IgD-negative memory B cell (primary cell): ENCODE measurements at regions not wholly inside any gene's neighbourhood (a gene's known extent, or its start where the extent isn't known, plus 50 kb on each side); places are given as distances from the start of the nearest gene placed in this dataset.
"Not testable (repeated sequence)": the region's sequence is repeated elsewhere in the genome, so short reads cannot be mapped to it uniquely, and the experiment has no call there.

ENCODE experiments used
- H3K27ac Mint-ChIP-seq, 3 donors: one replicate each; pipeline ENCODE4 v1.8.0; 2020 to 2022; ENCODE audit warnings: mild to moderate bottlenecking in 3 of 3, mixed read lengths in 3 of 3, moderate library complexity in 1 of 3
- H3K27me3 Mint-ChIP-seq: one replicate; pipeline ENCODE4 v1.8.0; 2021; ENCODE audit warnings: mixed read lengths
- H3K36me3 Mint-ChIP-seq: one replicate; pipeline ENCODE4 v1.8.0; 2020; ENCODE audit warnings: mild to moderate bottlenecking, mixed read lengths
- H3K4me1 Mint-ChIP-seq, 3 donors: one replicate each; pipeline ENCODE4 v1.8.0; 2020 to 2022; ENCODE audit warnings: mixed read lengths in 3 of 3, mild to moderate bottlenecking in 1 of 3
- H3K4me3 Mint-ChIP-seq, 4 donors: one replicate each; pipeline ENCODE4 v1.8.0; 2020 to 2022; ENCODE audit warnings: mild to moderate bottlenecking in 4 of 4, mixed read lengths in 4 of 4, moderate library complexity in 3 of 4
- H3K9me3 Mint-ChIP-seq, 3 donors: one replicate each; pipeline ENCODE4 v1.8.0; 2020 to 2021; ENCODE audit warnings: mixed read lengths in 3 of 3, mild to moderate bottlenecking in 1 of 3

DNA sequence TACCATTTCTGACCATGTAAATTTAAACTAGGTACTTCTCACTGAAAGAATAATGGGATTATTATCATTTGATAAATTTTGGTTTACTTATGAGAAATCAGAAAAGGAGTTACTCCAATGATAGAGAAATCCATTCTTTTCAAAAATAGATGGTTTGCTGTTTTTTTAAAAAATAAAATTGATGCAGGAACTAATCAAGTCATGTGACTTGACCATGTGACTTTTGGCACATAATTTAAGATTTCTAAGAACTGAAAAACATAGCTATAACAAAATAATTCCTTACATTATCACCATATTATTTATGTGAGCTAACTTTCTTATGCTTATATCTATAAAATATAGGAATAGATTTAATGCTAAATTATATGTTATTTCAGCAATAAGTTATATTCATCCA, 247.1 kb upstream of the FIGN start:
- no peak overlapping the region for H3K27ac Mint-ChIP-seq
- H3K9me3 Mint-ChIP-seq, result peaks cover 0 to 3% (median 1%) of the 10 kb centered on the region in 3 donors
- no peaks in the 10 kb centered on the region for H3K36me3 Mint-ChIP-seq
- no peaks in the 10 kb centered on the region for H3K4me1 Mint-ChIP-seq
- no peak overlapping the region for H3K4me3 Mint-ChIP-seq
- H3K27me3 Mint-ChIP-seq, result no peaks in the 10 kb centered on the region

DNA sequence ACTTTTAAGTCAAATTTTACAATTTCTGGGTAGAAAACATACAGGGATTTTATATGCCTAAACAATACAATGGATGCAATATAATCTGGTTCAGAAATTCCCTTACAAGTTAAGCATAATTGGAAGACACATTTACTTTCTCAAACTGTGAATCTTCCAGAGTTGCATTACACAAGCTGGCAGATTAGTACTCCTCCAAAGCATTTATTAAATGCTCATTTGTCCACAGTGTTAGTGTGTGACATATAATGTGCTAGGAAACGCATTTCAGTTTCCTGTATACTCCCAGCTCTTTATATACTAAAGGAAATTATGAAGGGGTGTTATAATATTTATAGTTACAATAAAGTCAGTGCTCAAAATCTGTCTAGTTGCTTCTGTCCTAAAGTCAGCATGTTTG, 239.0 kb upstream of the FIGN start:
- Mint-ChIP-seq H3K27me3 (no peaks in the 10 kb centered on the region), H3K4me3 (no peak overlapping the region), H3K9me3 (peaks cover 0 to 2% (median 1%) of the 10 kb centered on the region in 3 donors), H3K4me1 (no peaks in the 10 kb centered on the region), H3K36me3 (no peaks in the 10 kb centered on the region), H3K27ac (no peak overlapping the region)

DNA sequence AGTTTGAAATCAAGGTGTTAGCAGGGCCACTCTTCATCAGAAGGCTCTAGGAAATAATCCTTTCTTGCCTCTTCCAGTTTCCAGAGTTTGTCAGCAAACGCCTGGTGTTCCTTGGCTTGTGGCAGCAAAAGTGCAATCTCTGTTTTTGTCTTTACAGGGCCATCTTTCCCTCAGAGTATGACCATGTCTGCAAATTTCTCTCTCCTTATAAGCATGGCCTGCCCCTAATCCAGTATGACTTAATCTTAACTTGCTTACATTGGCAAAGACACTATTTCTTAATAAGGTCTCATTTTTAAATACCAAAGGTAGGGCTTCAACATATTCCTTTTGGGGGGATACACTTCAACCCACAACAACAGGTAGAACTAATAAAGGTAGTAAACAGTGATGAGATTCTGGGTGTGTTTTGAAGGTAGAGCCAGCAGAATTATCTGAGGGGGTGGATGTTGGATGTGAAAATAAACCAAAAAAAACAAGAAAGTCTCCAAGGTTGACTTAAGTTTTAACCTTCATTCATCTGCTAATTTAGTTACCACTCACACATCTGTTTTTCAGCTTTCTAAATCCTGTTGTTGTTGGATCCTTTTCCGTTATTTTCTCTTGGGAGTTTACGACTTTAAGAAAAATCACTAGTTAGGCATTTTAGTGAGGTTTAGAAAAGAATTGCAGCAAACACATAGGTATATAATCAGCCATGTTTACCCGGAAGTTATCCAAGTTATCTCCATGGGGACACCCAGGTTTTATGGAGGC, 234.4 kb upstream of the FIGN start:
- Mint-ChIP-seq H3K36me3 (no peaks in the 10 kb centered on the region), H3K4me3 (no peak overlapping the region), H3K4me1 (no peaks in the 10 kb centered on the region), H3K9me3 (no peaks in the 10 kb centered on the region), H3K27ac (no peak overlapping the region), H3K27me3 (no peaks in the 10 kb centered on the region)

DNA sequence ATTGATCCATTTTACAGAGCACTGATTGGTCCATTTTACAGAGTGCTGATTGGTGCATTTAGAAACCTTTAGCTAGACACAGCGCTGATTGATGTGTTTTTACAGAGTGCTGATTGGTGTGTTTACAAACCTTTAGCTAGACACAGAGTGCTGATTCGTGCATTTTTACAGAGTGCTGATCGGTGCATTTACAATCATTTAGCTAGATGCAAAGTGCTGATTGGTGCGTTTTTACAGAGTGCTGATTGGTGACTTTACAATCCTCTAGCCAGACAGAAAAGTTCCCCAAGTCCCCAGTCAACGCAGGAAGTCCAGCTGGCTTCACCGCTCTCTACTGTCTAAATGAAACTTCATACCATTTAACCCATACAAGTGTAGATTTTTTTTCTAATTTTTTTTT, 228.5 kb upstream of the FIGN start:
- H3K4me1 Mint-ChIP-seq, H3K27ac Mint-ChIP-seq, H3K9me3 Mint-ChIP-seq, H3K27me3 Mint-ChIP-seq, H3K36me3 Mint-ChIP-seq, H3K4me3 Mint-ChIP-seq: not testable (repeated sequence)

DNA sequence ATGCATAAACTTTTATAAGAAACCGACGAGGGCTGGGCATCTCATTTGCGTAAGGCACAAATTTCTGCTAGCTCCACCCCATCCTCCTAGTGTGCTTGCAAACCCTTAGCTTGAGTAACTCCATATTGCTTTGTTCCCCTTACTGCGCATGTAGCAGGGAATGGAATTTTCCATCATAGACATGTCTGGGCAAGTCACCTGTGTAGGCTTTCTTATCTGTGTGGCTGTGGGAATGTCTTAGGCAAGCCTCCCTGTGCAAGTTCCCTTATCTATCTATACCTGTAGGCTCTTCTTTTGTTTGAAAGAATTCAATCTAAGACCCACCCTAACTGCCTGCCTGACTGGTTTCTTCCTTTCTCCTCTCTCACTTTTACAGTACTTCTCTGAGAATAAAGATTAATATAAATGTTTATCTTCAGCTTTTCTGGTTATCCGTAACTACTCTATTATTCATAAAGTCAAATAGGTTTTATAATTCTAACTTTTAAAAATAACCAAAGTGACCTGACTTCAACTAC, 217.6 kb upstream of the FIGN start:
- H3K9me3 Mint-ChIP-seq, result no peaks in the 10 kb centered on the region
- H3K4me3 Mint-ChIP-seq, result no peak overlapping the region
- H3K27ac Mint-ChIP-seq, result no peak overlapping the region
- no peaks in the 10 kb centered on the region for H3K36me3 Mint-ChIP-seq
- H3K4me1 Mint-ChIP-seq, result no peaks in the 10 kb centered on the region
- H3K27me3 Mint-ChIP-seq, result no peaks in the 10 kb centered on the region

DNA sequence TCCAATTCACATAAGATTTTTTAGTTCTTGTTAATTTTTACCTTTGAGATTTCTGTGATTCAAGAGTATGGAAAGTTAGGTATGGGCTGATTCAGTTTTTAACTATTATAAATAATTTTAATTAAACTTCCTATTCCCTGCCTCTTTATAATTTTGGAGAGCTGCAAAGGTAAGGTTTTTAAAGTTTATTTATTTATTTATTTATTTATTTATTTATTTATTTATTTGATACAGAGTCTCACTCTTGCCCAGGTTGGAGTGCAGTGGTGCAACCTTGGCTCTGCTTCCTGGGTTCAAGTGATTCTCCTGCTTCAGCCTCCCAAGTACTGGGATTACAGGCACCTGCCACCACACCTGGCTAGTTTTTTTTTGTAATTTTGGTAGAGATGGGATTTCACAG, 215.5 kb upstream of the FIGN start:
- Mint-ChIP-seq H3K27me3 (no peaks in the 10 kb centered on the region), H3K4me1 (no peaks in the 10 kb centered on the region), H3K4me3 (no peak overlapping the region), H3K36me3 (no peaks in the 10 kb centered on the region), H3K9me3 (peaks cover 0 to 3% (median 0%) of the 10 kb centered on the region in 3 donors), H3K27ac (no peak overlapping the region)

DNA sequence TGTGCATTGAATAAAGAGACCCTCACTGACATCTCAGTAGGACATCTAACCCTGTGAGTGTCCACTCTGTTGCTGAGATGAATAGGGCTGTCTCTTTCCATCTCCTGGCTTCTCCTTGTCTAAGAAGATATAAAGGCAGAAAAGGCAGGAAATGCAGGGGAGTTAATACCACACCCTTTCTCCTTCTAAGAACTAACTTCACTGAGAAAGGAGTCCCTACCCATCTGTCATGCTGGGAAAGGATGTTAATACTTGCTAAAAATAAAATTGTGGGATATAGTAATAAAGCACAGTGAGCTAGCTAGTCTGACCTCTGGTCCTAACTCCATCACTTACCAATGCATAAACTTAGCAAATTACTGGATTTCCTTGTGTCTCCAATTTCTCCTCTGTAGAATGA, 213.9 kb upstream of the FIGN start:
- H3K27ac Mint-ChIP-seq, result no peak overlapping the region

DNA sequence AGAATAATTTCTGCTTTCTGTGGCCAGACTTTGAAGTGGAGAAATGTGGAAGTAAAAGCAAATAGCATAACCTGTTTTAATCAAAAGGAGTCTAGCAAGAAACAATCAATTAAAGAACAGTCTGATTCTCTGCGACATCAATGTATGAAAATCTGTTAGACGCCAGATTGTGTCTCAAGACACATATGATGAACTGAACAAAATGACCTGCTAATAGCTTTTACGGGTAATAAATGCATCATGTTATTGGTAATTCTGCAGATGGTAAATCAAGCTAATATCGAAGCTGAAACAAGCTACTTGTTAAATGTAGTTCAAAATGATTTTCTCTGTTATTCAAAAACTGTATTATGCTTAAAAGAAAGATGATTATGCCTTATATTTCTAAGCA, 208.5 kb upstream of the FIGN start:
- H3K36me3 Mint-ChIP-seq, result peaks cover 2% of the 10 kb centered on the region
- H3K9me3 Mint-ChIP-seq, result peaks cover 0 to 3% (median 0%) of the 10 kb centered on the region in 3 donors
- H3K4me3 Mint-ChIP-seq, result no peak overlapping the region
- no peaks in the 10 kb centered on the region for H3K4me1 Mint-ChIP-seq
- H3K27ac Mint-ChIP-seq, result no peak overlapping the region
- no peaks in the 10 kb centered on the region for H3K27me3 Mint-ChIP-seq

More for the DNA sequence above, 213.9 kb upstream of the FIGN start:
- no peak overlapping the region for H3K4me3 Mint-ChIP-seq
- no peaks in the 10 kb centered on the region for H3K4me1 Mint-ChIP-seq
- peaks cover 0 to 3% (median 0%) of the 10 kb centered on the region in 3 donors for H3K9me3 Mint-ChIP-seq
- no peaks in the 10 kb centered on the region for H3K36me3 Mint-ChIP-seq
- no peaks in the 10 kb centered on the region for H3K27me3 Mint-ChIP-seq

DNA sequence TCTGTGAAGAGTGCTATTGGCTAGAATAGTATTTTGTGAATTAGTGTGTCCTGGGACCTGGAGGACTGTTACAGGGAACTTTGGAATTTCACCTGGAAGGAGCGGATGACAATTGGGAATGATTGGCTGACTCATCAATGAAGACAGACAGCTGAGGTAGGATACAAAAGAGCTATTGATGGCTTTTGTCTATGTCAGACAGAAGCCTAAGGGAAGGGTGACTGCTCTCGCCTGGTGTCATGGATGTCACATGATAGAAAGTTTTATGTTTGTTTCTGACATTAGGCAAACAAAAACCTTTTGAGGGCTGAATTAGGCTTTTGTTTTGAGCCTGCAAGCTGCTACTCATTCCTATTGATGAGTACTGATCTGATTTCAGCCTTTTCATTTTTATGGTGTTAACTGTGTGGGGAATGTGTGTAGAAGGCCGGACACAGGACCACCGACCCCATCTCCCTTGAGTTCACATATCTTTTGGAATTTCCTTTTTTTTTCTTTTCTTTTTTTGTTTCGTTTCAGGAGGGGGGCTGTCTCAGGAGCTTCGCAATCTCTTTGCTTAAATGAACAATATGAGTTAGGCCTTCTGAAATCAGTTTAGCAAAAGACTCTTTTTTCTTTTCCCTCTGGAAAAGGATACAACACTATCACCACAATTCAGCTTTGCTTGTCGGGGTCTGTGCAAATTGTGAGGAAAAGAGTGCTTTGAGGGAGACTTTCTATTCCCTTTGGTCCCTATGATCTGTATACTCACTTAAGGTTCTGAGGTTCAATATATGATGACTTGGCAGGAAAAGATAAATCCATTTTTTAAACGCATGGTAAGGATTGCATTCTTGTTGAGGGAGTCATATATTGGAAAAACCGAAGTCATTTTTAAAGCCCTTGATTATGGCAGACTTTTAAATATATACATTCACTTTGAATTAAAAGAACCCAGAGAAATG, 207.9 kb upstream of the FIGN start:
- Mint-ChIP-seq H3K4me1 (no peaks in the 10 kb centered on the region), H3K27ac (no peak overlapping the region), H3K9me3 (peaks cover 0 to 3% (median 0%) of the 10 kb centered on the region in 3 donors), H3K4me3 (no peak overlapping the region), H3K27me3 (no peaks in the 10 kb centered on the region), H3K36me3 (peaks cover 2% of the 10 kb centered on the region)

DNA sequence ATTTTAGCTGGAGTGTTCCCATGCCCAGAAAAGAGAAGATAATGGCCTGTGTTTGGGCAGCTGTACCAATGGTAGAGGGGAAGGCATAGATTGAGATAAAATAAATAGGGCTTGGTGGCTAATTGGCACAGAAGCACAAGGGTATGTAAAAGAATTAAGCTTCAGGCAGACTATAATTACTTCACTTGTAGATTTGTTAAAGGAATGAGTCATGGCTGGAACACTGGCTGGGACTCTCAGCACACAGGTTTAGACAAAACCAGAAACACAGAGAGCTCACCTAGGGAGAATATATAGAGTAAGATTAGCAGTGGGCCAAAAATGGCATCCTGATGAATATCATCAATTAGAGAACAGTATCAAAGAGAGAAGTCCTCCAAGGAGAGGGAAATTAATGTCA, 198.3 kb upstream of the FIGN start:
- Mint-ChIP-seq H3K36me3 (no peaks in the 10 kb centered on the region), H3K4me1 (no peaks in the 10 kb centered on the region), H3K9me3 (peaks cover 0 to 6% (median 0%) of the 10 kb centered on the region in 3 donors), H3K27me3 (no peaks in the 10 kb centered on the region), H3K27ac (no peak overlapping the region), H3K4me3 (no peak overlapping the region)

DNA sequence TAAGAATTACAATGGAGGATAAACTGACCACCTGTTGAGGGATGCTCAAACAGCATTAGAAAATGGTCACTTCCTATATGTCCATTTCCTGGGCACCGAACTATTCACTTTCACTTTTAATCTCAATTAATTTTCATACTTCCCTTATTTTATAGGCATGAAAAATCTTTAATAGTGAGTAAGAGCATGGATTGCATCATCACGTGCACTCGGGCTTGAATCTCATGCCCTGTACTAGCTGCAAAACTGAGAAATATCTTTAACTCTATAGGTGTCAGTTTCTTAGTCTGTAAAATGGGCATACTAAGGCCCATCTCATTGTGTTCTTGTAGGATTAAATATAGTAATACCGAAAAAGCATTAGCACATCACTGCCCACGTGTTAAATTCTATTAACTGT, 183.9 kb upstream of the FIGN start:
- H3K9me3 Mint-ChIP-seq, result no peaks in the 10 kb centered on the region
- H3K4me3 Mint-ChIP-seq, result no peak overlapping the region
- no peaks in the 10 kb centered on the region for H3K4me1 Mint-ChIP-seq

DNA sequence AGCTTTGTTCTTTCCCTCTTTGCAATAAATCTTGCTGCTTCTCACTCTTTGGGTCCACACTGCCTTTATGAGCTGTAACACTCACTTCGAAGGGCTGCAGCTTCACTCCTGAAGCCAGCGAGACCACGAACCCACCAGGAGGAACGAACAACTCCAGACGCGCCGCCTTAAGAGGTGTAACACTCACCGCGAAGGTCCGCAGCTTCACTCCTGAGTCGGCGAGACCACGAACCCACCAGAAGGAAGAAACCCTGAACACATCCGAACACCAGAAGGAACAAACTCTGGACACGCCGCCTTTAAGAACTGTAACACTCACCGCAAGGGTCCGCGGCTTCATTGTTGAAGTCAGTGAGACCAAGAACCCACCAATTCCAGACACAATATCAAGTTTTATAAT, 178.7 kb upstream of the FIGN start:
- H3K4me3 Mint-ChIP-seq, H3K36me3 Mint-ChIP-seq, H3K9me3 Mint-ChIP-seq, H3K4me1 Mint-ChIP-seq, H3K27me3 Mint-ChIP-seq, H3K27ac Mint-ChIP-seq: not testable (repeated sequence)

More for the DNA sequence above, 183.9 kb upstream of the FIGN start:
- Mint-ChIP-seq H3K36me3 (no peaks in the 10 kb centered on the region), H3K27me3 (no peaks in the 10 kb centered on the region), H3K27ac (no peak overlapping the region)

DNA sequence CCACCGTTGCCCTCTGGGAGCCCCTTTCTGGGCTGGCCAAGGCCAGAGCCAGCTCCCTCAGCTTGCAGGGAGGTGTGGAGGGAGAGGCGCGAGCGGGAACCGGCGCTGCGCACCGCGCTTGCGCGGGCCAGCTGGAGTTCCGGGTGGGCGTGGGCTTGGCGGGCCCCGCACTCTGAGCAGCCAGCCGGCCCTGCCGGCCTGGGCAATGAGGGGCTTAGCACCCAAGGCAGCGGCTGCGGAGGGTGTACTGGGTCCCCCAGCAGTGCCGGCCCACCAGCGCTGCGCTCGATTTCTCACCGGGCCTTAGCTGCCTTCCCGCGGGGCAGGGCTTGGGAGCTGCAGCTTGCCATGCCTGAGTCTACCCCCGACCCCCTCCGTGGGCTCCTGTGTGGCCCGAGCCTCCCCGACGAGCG, 177.7 kb upstream of the FIGN start:
- H3K36me3 Mint-ChIP-seq, result not testable (repeated sequence)

DNA sequence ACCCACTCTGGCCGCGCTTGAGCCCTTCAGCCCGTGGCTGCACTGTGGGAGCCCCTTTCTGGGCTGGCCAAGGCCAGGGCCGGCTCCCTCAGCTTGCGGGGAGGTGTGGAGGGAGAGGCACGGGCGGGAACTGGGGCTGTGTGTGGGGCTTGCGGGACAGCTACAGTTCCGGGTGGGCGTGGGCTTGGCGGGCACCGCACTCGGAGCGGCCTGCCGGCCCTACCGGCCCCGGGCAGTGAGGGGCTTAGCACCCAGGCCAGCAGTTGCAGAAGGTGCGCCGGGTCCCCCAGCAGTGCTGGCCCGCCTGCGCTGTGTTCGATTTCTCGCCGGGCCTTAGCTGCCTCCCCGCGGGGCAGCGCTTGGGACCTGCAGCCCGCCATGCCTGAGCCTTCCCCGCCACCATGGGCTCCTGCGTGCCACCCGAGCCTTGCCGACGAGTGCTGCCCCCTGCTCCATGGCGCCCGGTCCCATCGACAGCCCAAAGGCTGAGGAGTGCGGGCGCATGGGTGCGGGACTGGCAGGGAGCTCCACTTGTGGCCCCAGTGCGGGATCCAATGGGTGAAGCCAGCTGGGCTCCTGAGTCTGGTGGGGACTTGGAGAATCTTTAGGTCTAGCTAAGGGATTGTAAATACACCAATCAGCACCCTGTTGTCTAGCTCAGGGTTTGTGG, 173.7 kb upstream of the FIGN start:
- no peaks in the 10 kb centered on the region for H3K4me1 Mint-ChIP-seq
- H3K9me3 Mint-ChIP-seq, result peaks cover 2 to 9% (median 2%) of the 10 kb centered on the region in 3 donors
- no peak overlapping the region for H3K4me3 Mint-ChIP-seq
- H3K36me3 Mint-ChIP-seq, result no peaks in the 10 kb centered on the region
- no peaks in the 10 kb centered on the region for H3K27me3 Mint-ChIP-seq
- no peak overlapping the region for H3K27ac Mint-ChIP-seq

More for the DNA sequence above, 177.7 kb upstream of the FIGN start:
- not testable (repeated sequence) for H3K9me3 Mint-ChIP-seq, H3K27ac Mint-ChIP-seq, H3K4me3 Mint-ChIP-seq, H3K4me1 Mint-ChIP-seq, H3K27me3 Mint-ChIP-seq

DNA sequence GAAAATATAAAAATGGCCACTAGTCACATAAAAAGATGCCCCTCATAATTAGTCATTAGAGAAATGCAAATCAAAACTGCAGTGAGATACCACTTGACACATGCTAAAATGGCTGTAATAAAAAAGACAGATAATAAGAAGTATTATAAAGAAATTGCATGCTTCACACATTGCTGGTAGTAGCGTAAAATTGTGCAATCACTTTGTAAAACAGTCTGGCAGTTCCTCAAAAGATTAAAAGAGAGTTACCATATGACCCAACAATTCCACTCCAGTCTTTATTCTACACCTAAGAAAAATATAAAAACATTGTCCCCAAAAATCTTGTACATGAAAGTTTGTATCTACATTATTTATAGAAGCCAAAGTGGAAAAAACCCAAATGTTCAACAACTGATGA, 170.6 kb upstream of the FIGN start:
- H3K4me3 Mint-ChIP-seq, result no peak overlapping the region
- H3K27me3 Mint-ChIP-seq, result no peaks in the 10 kb centered on the region
- H3K27ac Mint-ChIP-seq, result peak overlapping the region in 1 of 3 donors; percentile 84
- H3K36me3 Mint-ChIP-seq, result no peaks in the 10 kb centered on the region
- peaks cover 0 to 8% (median 2%) of the 10 kb centered on the region in 3 donors for H3K9me3 Mint-ChIP-seq
- H3K4me1 Mint-ChIP-seq, result no peaks in the 10 kb centered on the region
